ENCODE measurements at regions not wholly inside any gene's neighbourhood (a gene's known extent, or its start where the extent isn't known, plus 50 kb on each side); places are given as distances from the start of the nearest gene placed in this dataset.
"Not testable (repeated sequence)": the region's sequence is repeated elsewhere in the genome, so short reads cannot be mapped to it uniquely, and the experiment has no call there.

- no peak for DNase-seq
These were observed 593.8 kb upstream of the NRSN1 start for GRCh38 chr6:23532227-23532626.

- DNase-seq: no peak
These were observed 592.7 kb upstream of the NRSN1 start for GRCh38 chr6:23533311-23533710.

- DNase-seq: no peak
These were observed 592.1 kb upstream of the NRSN1 start for GRCh38 chr6:23533944-23534343.

GRCh38 chr6:23534351-23534750 lies 591.7 kb upstream of the NRSN1 start:
- no peak for DNase-seq

- no peak for DNase-seq
These were observed 590.9 kb upstream of the NRSN1 start for GRCh38 chr6:23535101-23535500.

GRCh38 chr6:23537828-23538227 lies 588.2 kb upstream of the NRSN1 start:
- no peak for DNase-seq

- DNase-seq: no peak
These were observed 578.2 kb upstream of the NRSN1 start for GRCh38 chr6:23547851-23548250.

- not testable (repeated sequence) for DNase-seq
These were observed 571.1 kb upstream of the NRSN1 start for GRCh38 chr6:23554953-23555352.

GRCh38 chr6:23559587-23560343 lies 566.2 kb upstream of the NRSN1 start:
- DNase-seq: no peak

GRCh38 chr6:23561732-23562131 lies 564.3 kb upstream of the NRSN1 start:
- DNase-seq: no peak

GRCh38 chr6:23562554-23562953 lies 563.5 kb upstream of the NRSN1 start:
- no peak for DNase-seq

- DNase-seq: no peak
These were observed 562.7 kb upstream of the NRSN1 start for GRCh38 chr6:23563323-23563722.

- no peak for DNase-seq
These were observed 559.6 kb upstream of the NRSN1 start for GRCh38 chr6:23566418-23566817.

GRCh38 chr6:23568292-23568691 lies 557.7 kb upstream of the NRSN1 start:
- DNase-seq: no peak

- peak; percentile 25 for DNase-seq
These were observed 541.8 kb upstream of the NRSN1 start for GRCh38 chr6:23584134-23584763.

GRCh38 chr6:23587582-23587981 lies 538.4 kb upstream of the NRSN1 start:
- DNase-seq: no peak

GRCh38 chr6:23589811-23590210 lies 536.2 kb upstream of the NRSN1 start:
- DNase-seq: no peak

- no peak for DNase-seq
These were observed 535.4 kb upstream of the NRSN1 start for GRCh38 chr6:23590498-23591126.

GRCh38 chr6:23591761-23592160 lies 534.3 kb upstream of the NRSN1 start:
- no peak for DNase-seq

- no peak for DNase-seq
These were observed 525.9 kb upstream of the NRSN1 start for GRCh38 chr6:23600118-23600517.

- peak; percentile 2 for DNase-seq
These were observed 524.1 kb upstream of the NRSN1 start for GRCh38 chr6:23601811-23602345.

- no peak for DNase-seq
These were observed 517.0 kb upstream of the NRSN1 start for GRCh38 chr6:23608931-23609435.

- peak; percentile 3 for DNase-seq
These were observed 514.1 kb upstream of the NRSN1 start for GRCh38 chr6:23611776-23612381.

Measured in EL (cell line).